H9 (cell line): ENCODE measurements at regions not wholly inside any gene's neighbourhood (a gene's known extent, or its start where the extent isn't known, plus 50 kb on each side); places are given as distances from the start of the nearest gene placed in this dataset.

ENCODE experiments used
- DNase-seq: peaks from one replicate; pipeline ENCODE4 v3.0.0-alpha.2; 2017
- H2AFZ ChIP-seq: one replicate; pipeline ENCODE4 v1.6.1; 2013; ENCODE audit warnings: mild to moderate bottlenecking, low read length, control low read depth, moderate library complexity
- H2AK5ac ChIP-seq: 2 replicates; pipeline ENCODE4 v1.6.1; 2013; ENCODE audit warnings: low read length, control low read depth, mixed read lengths; ENCODE audit not compliant: insufficient read length
- H2BK120ac ChIP-seq: one replicate; pipeline ENCODE4 v1.6.1; 2013; ENCODE audit warnings: low read depth, mild to moderate bottlenecking, low read length, control low read depth, inconsistent platforms; ENCODE audit not compliant: poor library complexity, severe bottlenecking
- H2BK12ac ChIP-seq: 2 replicates; pipeline ENCODE4 v1.6.1; 2013; ENCODE audit warnings: low read length, control low read depth, mixed read lengths, low read depth; ENCODE audit not compliant: insufficient read length
- H2BK15ac ChIP-seq: 2 replicates; pipeline ENCODE4 v1.6.1; 2013; ENCODE audit warnings: low read depth, low read length, control low read depth
- H2BK20ac ChIP-seq: one replicate; pipeline ENCODE4 v1.6.1; 2013; ENCODE audit warnings: low read depth, mild to moderate bottlenecking, low read length, control low read depth, inconsistent platforms; ENCODE audit not compliant: poor library complexity, severe bottlenecking
- H2BK5ac ChIP-seq: 2 replicates; pipeline ENCODE4 v1.6.1; 2013; ENCODE audit warnings: low read length, control low read depth, mixed read lengths; ENCODE audit not compliant: insufficient read length
- H3K14ac ChIP-seq: 2 replicates; pipeline ENCODE4 v1.6.1; 2013; ENCODE audit warnings: low read length, control low read depth; ENCODE audit not compliant: insufficient read depth
- H3K18ac ChIP-seq: 2 replicates; pipeline ENCODE4 v1.6.1; 2013; ENCODE audit warnings: low read depth, mild to moderate bottlenecking, mixed read lengths, low read length, control low read depth; ENCODE audit not compliant: insufficient read length
- H3K23ac ChIP-seq: 2 replicates; pipeline ENCODE4 v1.6.1; 2013; ENCODE audit warnings: low read length, control low read depth, mixed read lengths, low read depth; ENCODE audit not compliant: insufficient read length
- H3K23me2 ChIP-seq: 2 replicates; pipeline ENCODE4 v1.6.1; 2013; ENCODE audit warnings: low read depth, mild to moderate bottlenecking, mixed read lengths, low read length, control low read depth; ENCODE audit not compliant: insufficient read length, poor library complexity, severe bottlenecking
- H3K27ac ChIP-seq: 2 replicates; pipeline ENCODE4 v1.5.1; 2013; ENCODE audit warnings: low read length, control low read depth, mixed read lengths, low read depth; ENCODE audit not compliant: insufficient read length
- H3K27me3 ChIP-seq: 2 replicates; pipeline ENCODE4 v1.6.1; 2013; ENCODE audit warnings: low read length, control low read depth, inconsistent platforms; ENCODE audit not compliant: insufficient read depth
- H3K4ac ChIP-seq: 2 replicates; pipeline ENCODE4 v1.6.1; 2013; ENCODE audit warnings: low read depth, mild to moderate bottlenecking, control low read depth, inconsistent platforms, low read length, moderate library complexity
- H3K4me1 ChIP-seq: 2 replicates; pipeline ENCODE4 v1.6.1; 2013; ENCODE audit warnings: low read length, control low read depth, inconsistent platforms; ENCODE audit not compliant: insufficient read depth
- H3K4me2 ChIP-seq: 2 replicates; pipeline ENCODE4 v1.6.1; 2013; ENCODE audit warnings: low read length, control low read depth, mixed read lengths; ENCODE audit not compliant: insufficient read length, insufficient read depth
- H3K56ac ChIP-seq: 2 replicates; pipeline ENCODE4 v1.6.1; 2013; ENCODE audit warnings: low read depth, mild to moderate bottlenecking, mixed read lengths, low read length, control low read depth; ENCODE audit not compliant: insufficient read length
- H3K79me1 ChIP-seq: 2 replicates; pipeline ENCODE4 v1.6.1; 2013; ENCODE audit warnings: low read depth, mild to moderate bottlenecking, moderate library complexity, low read length, control low read depth, inconsistent platforms; ENCODE audit not compliant: insufficient read depth, poor library complexity, severe bottlenecking
- H3K79me2 ChIP-seq: 2 replicates; pipeline ENCODE4 v1.6.1; 2013; ENCODE audit warnings: low read length, control low read depth, inconsistent platforms; ENCODE audit not compliant: insufficient read depth
- H3K9ac ChIP-seq: 2 replicates; pipeline ENCODE4 v1.6.1; 2013; ENCODE audit warnings: low read length, control low read depth, mixed read lengths; ENCODE audit not compliant: insufficient read length; ENCODE audit errors: extremely low read depth
- H3K9me3 ChIP-seq: one replicate; pipeline ENCODE4 v1.6.1; 2013; ENCODE audit warnings: low read depth, low read length, inconsistent platforms; ENCODE audit not compliant: control insufficient read depth
- H3T11ph ChIP-seq: one replicate; pipeline ENCODE4 v1.6.1; 2013; ENCODE audit warnings: mild to moderate bottlenecking, low read length, control low read depth, inconsistent platforms
- H4K20me1 ChIP-seq: one replicate; pipeline ENCODE4 v1.6.1; 2013; ENCODE audit not compliant: control insufficient read depth, insufficient read length, insufficient read depth
- H4K5ac ChIP-seq: 2 replicates; pipeline ENCODE4 v1.6.1; 2013; ENCODE audit warnings: low read depth, mild to moderate bottlenecking, mixed read lengths, low read length, control low read depth; ENCODE audit not compliant: insufficient read length
- H4K8ac ChIP-seq: replicated peaks from 2 replicates; pipeline ENCODE4 v1.6.1; 2013; ENCODE audit warnings: low read length, control low read depth, mixed read lengths, low read depth; ENCODE audit not compliant: insufficient read length
- H4K91ac ChIP-seq: 2 replicates; pipeline ENCODE4 v1.6.1; 2013; ENCODE audit warnings: low read depth, mild to moderate bottlenecking, moderate library complexity, mixed read lengths, low read length, control low read depth; ENCODE audit not compliant: insufficient read length
- H3K27ac Mint-ChIP-seq, 3 experiments: 2 replicates in 2 of 3; 3 replicates in 1 of 3; pipeline ENCODE4 v1.8.0; 2020 to 2021; ENCODE audit warnings: mixed read lengths in 3 of 3, mild to moderate bottlenecking in 1 of 3, moderate library complexity in 1 of 3
- H3K27me3 Mint-ChIP-seq: 2 replicates; pipeline ENCODE4 v1.8.0; 2021; ENCODE audit warnings: low read depth, mild to moderate bottlenecking, moderate library complexity, mixed read lengths
- H3K36me3 Mint-ChIP-seq, 3 experiments: 2 replicates in 2 of 3; 3 replicates in 1 of 3; pipeline ENCODE4 v1.8.0; 2020 to 2021; ENCODE audit warnings: low read depth in 3 of 3, mixed read lengths in 3 of 3; ENCODE audit not compliant: insufficient read depth in 1 of 3
- H3K4me1 Mint-ChIP-seq, 2 experiments: 2 replicates each; pipeline ENCODE4 v1.8.0; 2020; ENCODE audit warnings: mixed read lengths in 2 of 2
- H3K4me3 Mint-ChIP-seq, 2 experiments: 2 replicates in 1 of 2; 3 replicates in 1 of 2; pipeline ENCODE4 v1.8.0; 2020 to 2021; ENCODE audit warnings: mild to moderate bottlenecking in 2 of 2, mixed read lengths in 2 of 2, moderate library complexity in 1 of 2
- H3K9me3 Mint-ChIP-seq, 2 experiments: 2 replicates in 1 of 2; 3 replicates in 1 of 2; pipeline ENCODE4 v1.8.0; 2020; ENCODE audit warnings: mild to moderate bottlenecking in 2 of 2, mixed read lengths in 2 of 2, moderate library complexity in 1 of 2
- CTCF ChIP-seq: fragments of 200-600 bp; sonication (generic); conservative IDR thresholded peaks from 3 replicates; pipeline ENCODE4 v1.8.0; 2021; ENCODE audit warnings: antibody characterized with exemption, mild to moderate bottlenecking
- WGBS: extraction: QIAGEN DNeasy Blood & Tissue Kit; methylation state at CpG from one replicate; pipeline ENCODE4 v1.1.7; 2013; ENCODE audit warnings: missing lambda C conversion rate, low lambda C conversion rate, mixed read lengths; ENCODE audit not compliant: insufficient read length; ENCODE audit errors: extremely low coverage; 5-methylcytosine and 5-hydroxymethylcytosine counted together

DNA sequence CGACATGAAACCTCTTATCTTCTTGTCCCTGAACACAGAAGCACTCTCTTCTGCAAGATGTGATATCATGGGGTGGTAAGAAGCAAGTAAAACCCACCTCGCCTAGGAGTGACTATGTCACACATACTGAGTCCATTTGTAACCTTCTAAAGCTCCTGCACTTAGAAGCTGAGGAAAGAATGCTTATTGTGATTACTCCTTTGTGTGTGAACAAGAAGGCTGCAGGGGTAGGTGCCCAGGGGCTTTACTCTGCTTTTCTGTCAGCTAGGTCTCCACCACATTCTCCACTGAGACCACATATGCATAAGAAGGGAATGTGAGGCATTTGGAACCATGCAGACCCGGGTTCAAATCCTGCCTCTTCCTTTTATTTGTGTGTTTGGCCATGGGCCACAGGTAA lies 144.3 kb downstream of the DMRTA2 start:
- Histone ChIP-seq H3K23me2 (no peaks in the 10 kb centered on the region), H4K91ac (no peak overlapping the region), H3K4ac (no peak overlapping the region), H2AFZ (no peak overlapping the region), H3K9me3 (no peaks in the 10 kb centered on the region), H3K56ac (no peak overlapping the region), H3K27ac (no peak overlapping the region), H4K8ac (no peak overlapping the region), H3K14ac (no peak overlapping the region), H2AK5ac (no peak overlapping the region), H3K79me1 (no peaks in the 10 kb centered on the region), H4K5ac (no peak overlapping the region), H3K9ac (no peak overlapping the region), H3K23ac (no peak overlapping the region), H2BK12ac (no peak overlapping the region), H3K79me2 (no peaks in the 10 kb centered on the region; the same call in 1 of the 2 replicates), H2BK15ac (no peak overlapping the region), H2BK120ac (no peak overlapping the region), H3K4me2 (no peak overlapping the region), H2BK20ac (no peak overlapping the region), H3K4me1 (peaks cover 11% of the 10 kb centered on the region), H3T11ph (no peak overlapping the region), H4K20me1 (no peaks in the 10 kb centered on the region), H2BK5ac (no peak overlapping the region), H3K27me3 (no peaks in the 10 kb centered on the region), H3K18ac (no peak overlapping the region)
- no peak overlapping the region for H3K27ac Mint-ChIP-seq
- H3K4me1 Mint-ChIP-seq, result peaks cover 0 to 27% of the 10 kb centered on the region in 2 experiments; a peak in 2 of 4 replicates
- TF ChIP-seq CTCF, result no peak
- no peak overlapping the region for H3K4me3 Mint-ChIP-seq
- peaks cover under 1% of the 10 kb centered on the region for H3K27me3 Mint-ChIP-seq
- H3K36me3 Mint-ChIP-seq, result peaks cover 0 to 10% (median 0%) of the 10 kb centered on the region in 3 experiments; a peak in 2 of 7 replicates
- DNase-seq, result no peak
- H3K9me3 Mint-ChIP-seq, result peaks cover 0 to 68% of the 10 kb centered on the region in 2 experiments; a peak in 2 of 5 replicates
- WGBS, result no CpG with 5 or more reads among the region's 3 CpGs
